H1 (cell line): ENCODE measurements at regions not wholly inside any gene's neighbourhood (a gene's known extent, or its start where the extent isn't known, plus 50 kb on each side); places are given as distances from the start of the nearest gene placed in this dataset.

ENCODE experiments used
- BACH1 ChIP-seq: IDR thresholded peaks from 2 replicates; pipeline ENCODE4 v1.6.1; 2012; ENCODE audit warnings: low read length, improper control_type of control experiment
- EZH2 ChIP-seq: fragments of 200-600 bp; sonication (generic); IDR thresholded peaks from 2 replicates; pipeline ENCODE4 v1.7.1; 2012; ENCODE audit warnings: low read depth, mild to moderate bottlenecking, moderate library complexity, low read length, inconsistent platforms; ENCODE audit not compliant: severe bottlenecking
- POLR2A ChIP-seq, 2 experiments: IDR thresholded peaks; 1 replicate in 1 of 2; 2 replicates in 1 of 2; pipeline ENCODE4 v1.6.1; 2011; ENCODE audit warnings: low read depth in 2 of 2, low read length in 2 of 2, mild to moderate bottlenecking in 2 of 2; ENCODE audit errors: control extremely low read depth in 1 of 2
- SP2 ChIP-seq: IDR thresholded peaks from 2 replicates; pipeline ENCODE4 v1.6.1; 2012; ENCODE audit warnings: mild to moderate bottlenecking, low read length, inconsistent platforms
- TCF12 ChIP-seq: IDR thresholded peaks from 2 replicates; pipeline ENCODE4 v1.6.1; 2011; ENCODE audit warnings: low read depth, mild to moderate bottlenecking, low read length
- TF ChIP-seq, protein P1 (sequence below): IDR thresholded peaks from 2 replicates; pipeline ENCODE4 v1.6.1; 2012; ENCODE audit warnings: inconsistent platforms

DNA sequence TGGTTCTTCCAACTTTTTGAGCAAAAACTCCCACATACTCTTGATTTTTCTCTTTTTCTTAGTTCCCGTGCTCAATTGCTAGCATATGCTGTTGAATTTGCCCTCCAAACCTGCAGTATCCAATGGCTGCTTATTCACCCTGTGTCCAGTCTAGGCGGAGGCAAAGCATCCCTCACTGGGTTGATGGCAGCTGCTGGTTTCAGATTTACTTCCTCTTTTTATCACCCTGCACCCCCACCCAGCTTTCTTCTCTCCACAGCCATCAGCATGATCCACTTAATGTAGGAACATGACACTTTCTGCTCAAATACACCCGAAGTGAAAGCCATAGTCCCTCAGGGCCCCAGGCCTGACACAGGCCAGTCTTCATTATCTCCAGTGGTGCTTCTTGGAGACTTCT lies 87.6 kb upstream of the ADARB2 start:
- TF ChIP-seq BACH1 (no peak), POLR2A (IDR thresholded peaks at IDR 0.05; ENCODE audit: control extremely low read depth in 1 of 2, low read depth in 2 of 2, low read length in 2 of 2) (no peak), EZH2 (no peak), SP2 (no peak), TCF12 (no peak)
- TF ChIP-seq, protein P1, sequence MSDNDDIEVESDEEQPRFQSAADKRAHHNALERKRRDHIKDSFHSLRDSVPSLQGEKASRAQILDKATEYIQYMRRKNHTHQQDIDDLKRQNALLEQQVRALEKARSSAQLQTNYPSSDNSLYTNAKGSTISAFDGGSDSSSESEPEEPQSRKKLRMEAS, result no peak
